HG02588 (cell line): ENCODE measurements at regions not wholly inside any gene's neighbourhood (a gene's known extent, or its start where the extent isn't known, plus 50 kb on each side); places are given as distances from the start of the nearest gene placed in this dataset.
"Not testable (repeated sequence)": the region's sequence is repeated elsewhere in the genome, so short reads cannot be mapped to it uniquely, and the experiment has no call there.

Experiments used
- ATAC-seq: cut with Tn5 transposase; IDR thresholded peaks from one replicate; pipeline ENCODE4 v1.9.1; 2021; ENCODE audit warnings: mild to moderate bottlenecking, moderate library complexity; ENCODE audit not compliant: unreplicated experiment

- ATAC-seq: no peak
Observed at GRCh38 chr2:22902180-22902550, 482.8 kb upstream of the KLHL29 start.

- ATAC-seq: no peak
Observed at GRCh38 chr2:22902662-22903165, 482.3 kb upstream of the KLHL29 start.

DNA sequence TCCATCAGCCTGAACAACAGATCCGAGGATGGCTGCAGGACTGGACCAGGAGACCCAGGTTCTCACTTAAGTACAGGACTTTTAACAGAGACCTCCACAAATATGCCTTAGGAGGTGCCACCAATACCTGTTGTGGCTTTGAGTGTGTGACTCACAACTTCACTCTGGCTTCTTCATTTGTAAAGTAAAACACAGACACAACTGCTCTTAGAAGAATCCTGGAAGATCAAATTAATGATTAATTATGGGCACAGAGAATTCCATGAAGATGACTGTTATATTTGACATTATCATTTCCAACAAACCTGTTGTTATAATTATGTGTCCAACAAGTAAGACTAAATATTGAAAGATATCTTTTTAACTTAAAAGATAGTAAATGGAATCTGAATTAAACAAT, 481.4 kb upstream of the KLHL29 start:
- no peak for ATAC-seq

- no peak for ATAC-seq
Observed at GRCh38 chr2:22904126-22904684, 480.8 kb upstream of the KLHL29 start.

DNA sequence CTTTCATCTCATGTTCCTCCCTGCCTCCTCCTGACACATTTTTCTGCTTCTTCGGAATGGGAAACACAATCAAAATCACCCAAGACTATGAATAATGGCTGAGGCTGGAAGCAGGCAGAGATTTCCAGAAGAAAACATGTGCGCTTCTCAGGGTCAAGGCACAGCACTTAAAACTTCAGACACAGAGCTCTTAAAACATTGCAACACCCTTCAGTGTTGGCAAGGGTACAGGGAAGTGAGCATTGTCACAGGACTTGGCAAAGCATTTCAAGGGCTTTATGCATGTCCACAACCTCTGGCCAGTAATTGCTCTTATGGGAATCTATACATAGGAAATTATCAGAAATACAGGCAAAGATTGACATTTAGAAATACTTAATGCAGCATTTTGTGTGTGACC, 477.6 kb upstream of the KLHL29 start:
- no peak for ATAC-seq

DNA sequence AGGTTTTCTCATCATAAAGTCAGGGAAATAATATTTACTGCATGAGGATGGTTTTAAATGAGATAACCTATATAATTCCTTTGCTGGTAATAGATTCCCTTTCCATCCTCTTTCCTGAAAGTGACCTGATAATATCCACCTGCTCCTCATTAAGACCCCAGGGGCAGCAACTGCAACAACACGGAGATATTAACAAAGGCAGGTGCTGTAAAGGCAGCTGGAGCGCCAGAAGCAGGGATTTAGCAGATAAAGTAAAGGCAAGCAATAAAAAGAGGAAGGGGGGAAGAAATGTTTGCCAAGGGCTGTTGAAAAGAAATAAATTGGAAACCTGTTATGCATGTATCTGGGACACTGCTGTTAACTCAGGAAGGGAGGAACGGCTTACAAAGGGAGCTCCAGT, 472.6 kb upstream of the KLHL29 start:
- no peak for ATAC-seq

DNA sequence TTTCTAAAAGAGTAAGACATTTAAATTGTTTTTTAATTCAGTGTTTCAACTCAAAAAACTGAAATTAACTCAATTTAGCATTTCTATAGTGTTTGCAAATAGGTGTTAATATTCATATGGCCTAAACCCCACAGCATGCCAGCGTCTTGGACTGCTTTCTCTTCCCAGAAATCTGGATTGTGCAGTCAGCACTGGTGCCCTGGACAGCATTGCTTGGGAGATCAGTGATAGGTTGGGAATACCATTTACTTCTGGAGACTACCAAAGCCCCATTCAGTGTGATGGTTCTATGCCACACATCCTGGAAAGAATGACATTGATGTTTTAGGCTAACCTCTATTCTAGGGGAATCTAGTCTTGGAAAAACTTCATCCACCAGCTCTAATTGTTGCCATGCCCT, 455.0 kb upstream of the KLHL29 start:
- no peak for ATAC-seq

GRCh38 chr2:22930781-22931180, 454.2 kb upstream of the KLHL29 start:
- ATAC-seq: no peak

DNA sequence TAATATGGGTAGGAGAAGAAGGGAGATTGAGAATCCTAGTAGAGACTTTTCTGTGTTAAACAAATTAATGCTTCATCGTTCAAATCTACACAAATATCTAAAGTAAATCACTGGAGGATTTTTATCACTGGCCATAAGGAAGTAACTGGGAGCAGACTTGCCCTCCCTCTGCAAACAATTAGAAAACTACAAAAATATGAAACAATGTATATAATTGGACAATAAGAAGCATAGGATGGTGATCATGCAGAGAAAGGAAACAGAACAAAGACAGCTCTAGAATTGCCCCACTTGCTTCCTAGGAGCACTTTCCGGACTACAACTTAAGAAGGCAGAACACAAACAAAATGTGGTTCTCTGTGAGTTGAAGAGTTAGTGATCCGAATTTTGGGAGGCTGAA, 452.7 kb upstream of the KLHL29 start:
- ATAC-seq: no peak

GRCh38 chr2:22934747-22935146, 450.2 kb upstream of the KLHL29 start:
- ATAC-seq: no peak

- ATAC-seq: no peak
Observed at GRCh38 chr2:22942441-22942840, 442.5 kb upstream of the KLHL29 start.

- ATAC-seq: no peak
Observed at GRCh38 chr2:22944143-22944542, 440.8 kb upstream of the KLHL29 start.

- no peak for ATAC-seq
Observed at GRCh38 chr2:22946553-22946952, 438.4 kb upstream of the KLHL29 start.

- ATAC-seq: no peak
Observed at GRCh38 chr2:22947741-22948140, 437.2 kb upstream of the KLHL29 start.

- ATAC-seq: no peak
Observed at GRCh38 chr2:22950431-22950830, 434.5 kb upstream of the KLHL29 start.

DNA sequence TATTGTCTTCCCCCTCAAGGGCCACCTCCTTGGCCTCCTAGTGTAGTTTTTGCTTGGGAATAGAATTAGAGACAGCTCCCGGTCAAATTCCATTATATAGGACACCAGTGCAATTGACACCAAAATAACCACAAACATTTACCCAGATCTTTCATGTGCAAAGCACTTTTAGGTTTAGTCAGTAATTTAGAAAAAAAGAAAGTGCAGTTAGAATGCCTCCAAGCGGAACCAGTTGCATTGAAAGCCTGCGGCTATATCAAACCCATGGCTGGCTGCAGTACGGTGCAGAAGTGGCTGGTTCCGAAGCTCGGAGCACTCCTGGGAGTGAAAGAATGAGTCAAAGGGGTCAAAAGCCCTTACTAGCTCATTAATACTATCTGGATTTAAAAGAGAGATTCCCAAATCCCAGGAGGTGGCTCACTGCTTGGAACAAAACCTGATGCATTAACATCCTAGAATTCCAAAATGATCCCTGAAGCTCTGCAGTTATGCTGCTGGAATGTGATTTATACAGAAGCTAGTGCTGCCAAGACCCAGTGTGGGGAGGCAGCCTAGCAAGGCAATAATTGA, 432.2 kb upstream of the KLHL29 start:
- no peak for ATAC-seq

GRCh38 chr2:22957446-22957845, 427.5 kb upstream of the KLHL29 start:
- no peak for ATAC-seq

DNA sequence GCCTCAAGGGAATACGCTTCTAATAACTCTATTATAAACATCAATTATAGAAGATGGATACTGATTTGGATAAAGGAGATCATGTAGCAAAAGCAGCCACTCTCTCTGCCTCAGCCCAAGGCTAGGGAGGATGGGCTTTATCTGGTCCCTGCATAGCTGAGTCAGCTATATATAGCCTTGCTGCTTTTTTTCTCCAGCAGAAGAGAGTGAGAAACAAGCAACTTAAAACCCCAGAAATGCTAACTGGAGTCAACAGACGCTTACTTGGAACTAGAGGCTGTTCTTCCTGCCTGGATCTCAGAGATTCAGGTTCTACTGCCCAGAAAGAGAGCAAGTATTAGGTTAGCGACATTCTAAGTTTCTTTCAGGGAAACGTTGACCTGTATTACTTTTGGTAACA, 426.7 kb upstream of the KLHL29 start:
- ATAC-seq: no peak

- no peak for ATAC-seq
Observed at GRCh38 chr2:22967756-22968155, 417.2 kb upstream of the KLHL29 start.

- no peak for ATAC-seq
Observed at GRCh38 chr2:22970284-22970975, 414.5 kb upstream of the KLHL29 start.

DNA sequence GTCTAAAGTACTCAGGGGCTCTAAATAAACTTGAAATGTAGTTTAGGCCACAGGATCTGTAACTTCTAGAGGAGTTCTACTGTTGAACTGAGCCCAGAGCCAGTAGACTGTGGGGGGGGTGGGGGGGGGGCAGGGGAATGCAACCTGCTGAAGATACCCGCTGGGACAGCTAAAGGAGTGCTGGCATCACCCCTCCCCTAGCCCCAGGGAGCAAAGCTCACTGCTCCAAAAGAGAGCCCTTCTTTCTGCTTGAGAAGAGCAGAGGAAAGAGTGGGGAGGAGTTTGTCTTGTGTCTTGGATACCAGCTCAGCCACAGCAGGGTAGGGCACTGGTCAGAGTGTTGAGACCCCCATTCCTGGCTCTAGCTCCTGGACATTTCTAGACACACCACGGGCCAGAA, 414.0 kb upstream of the KLHL29 start:
- no peak for ATAC-seq

DNA sequence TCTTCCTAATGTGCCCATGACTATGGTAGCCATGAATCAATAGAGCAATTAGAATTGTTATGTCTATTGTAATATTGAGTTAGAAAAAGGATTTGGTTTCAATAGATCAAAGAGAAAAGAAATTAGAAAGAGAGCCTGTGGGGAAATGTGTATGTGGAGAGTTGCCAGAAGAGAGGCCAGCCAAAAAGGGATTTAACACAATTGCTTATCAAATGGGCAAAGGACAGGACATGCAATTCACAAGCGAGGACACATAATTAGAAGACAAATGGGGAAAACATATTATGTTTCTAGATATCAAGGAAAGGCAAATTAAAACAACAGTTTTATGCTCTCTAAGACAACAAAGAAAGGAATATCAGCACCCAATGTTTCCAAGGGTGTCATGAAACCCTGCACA, 403.2 kb upstream of the KLHL29 start:
- no peak for ATAC-seq

DNA sequence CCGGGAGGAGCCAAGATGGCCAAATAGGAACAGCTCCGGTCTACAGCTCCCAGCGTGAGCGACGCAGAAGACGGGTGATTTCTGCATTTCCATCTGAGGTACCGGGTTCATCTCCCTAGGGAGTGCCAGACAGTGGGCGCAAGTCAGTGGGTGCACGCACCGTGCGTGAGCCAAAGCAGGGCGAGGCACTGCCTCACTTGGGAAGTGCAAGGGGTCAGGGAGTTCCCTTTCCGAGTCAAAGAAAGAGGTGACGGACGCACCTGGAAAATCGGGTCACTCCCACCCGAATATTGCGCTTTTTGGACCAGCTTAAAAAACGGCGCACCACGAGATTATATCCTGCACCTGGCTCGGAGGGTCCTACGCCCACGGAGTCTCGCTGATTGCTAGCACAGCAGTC, 400.8 kb upstream of the KLHL29 start:
- not testable (repeated sequence) for ATAC-seq
